Hepatocyte (in vitro differentiated cells): ENCODE measurements at regions not wholly inside any gene's neighbourhood (a gene's known extent, or its start where the extent isn't known, plus 50 kb on each side); places are given as distances from the start of the nearest gene placed in this dataset.

Experiments
- DNase-seq: peaks from one replicate; pipeline ENCODE4 v3.0.0-alpha.2; 2016; ENCODE audit warnings: low spot score
- H2AFZ ChIP-seq: fragments of 200-600 bp; sonication (generic); 2 replicates; pipeline ENCODE4 v1.6.0; 2016; ENCODE audit warnings: antibody characterized with exemption, mild to moderate bottlenecking
- H3K27ac ChIP-seq: fragments of 200-600 bp; sonication (generic); 2 replicates; pipeline ENCODE4 v1.5.1; 2016; ENCODE audit warnings: mild to moderate bottlenecking
- H3K27me3 ChIP-seq: fragments of 200-600 bp; sonication (generic); 2 replicates; pipeline ENCODE4 v1.6.1; 2016
- H3K36me3 ChIP-seq: fragments of 200-600 bp; sonication (generic); replicated peaks from 2 replicates; pipeline ENCODE4 v1.5.1; 2016; ENCODE audit warnings: low read depth; ENCODE audit not compliant: insufficient read depth
- H3K4me1 ChIP-seq: fragments of 200-600 bp; sonication (generic); 2 replicates; pipeline ENCODE4 v1.5.1; 2016; ENCODE audit warnings: mild to moderate bottlenecking, moderate library complexity; ENCODE audit not compliant: insufficient read depth
- H3K4me2 ChIP-seq: fragments of 200-600 bp; sonication (generic); 2 replicates; pipeline ENCODE4 v1.6.0; 2016
- H3K4me3 ChIP-seq: fragments of 200-600 bp; sonication (generic); 2 replicates; pipeline ENCODE4 v1.5.1; 2016; ENCODE audit warnings: mild to moderate bottlenecking
- H3K79me2 ChIP-seq: fragments of 200-600 bp; sonication (generic); 2 replicates; pipeline ENCODE4 v1.6.0; 2017; ENCODE audit warnings: mild to moderate bottlenecking
- H3K9me2 ChIP-seq: fragments of 200-600 bp; sonication (generic); replicated peaks from 2 replicates; pipeline ENCODE4 v1.6.0; 2017; ENCODE audit warnings: mild to moderate bottlenecking; ENCODE audit not compliant: insufficient read depth
- H3K9me3 ChIP-seq: fragments of 200-600 bp; sonication (generic); 2 replicates; pipeline ENCODE4 v1.5.1; 2016; ENCODE audit warnings: low read depth, mild to moderate bottlenecking
- H4K20me1 ChIP-seq: fragments of 200-600 bp; sonication (generic); 2 replicates; pipeline ENCODE4 v1.6.0; 2016; ENCODE audit warnings: mild to moderate bottlenecking; ENCODE audit not compliant: insufficient read depth, poor library complexity, severe bottlenecking
- EZH2 ChIP-seq: fragments of 200-600 bp; sonication (generic); IDR thresholded peaks from 2 replicates; pipeline ENCODE4 v1.6.1; 2016; ENCODE audit warnings: antibody characterized with exemption, mild to moderate bottlenecking, borderline replicate concordance
- EZH2phosphoT487 ChIP-seq: fragments of 200-600 bp; sonication (generic); IDR thresholded peaks from one replicate; pipeline ENCODE4 v1.6.1; 2018; ENCODE audit warnings: antibody characterized with exemption, mild to moderate bottlenecking, low read depth, moderate library complexity; ENCODE audit not compliant: unreplicated experiment, severe bottlenecking
- WGBS: methylation state at CpG from one replicate; pipeline ENCODE4 v1.1.6; 2016; ENCODE audit warnings: low lambda C conversion rate; ENCODE audit errors: missing lambda C conversion rate; 5-methylcytosine and 5-hydroxymethylcytosine counted together
- TF ChIP-seq, protein P1 (sequence below): fragments of 200-600 bp; sonication (generic); IDR thresholded peaks from 2 replicates; pipeline ENCODE4 v1.5.1; 2016; ENCODE audit warnings: antibody characterized with exemption, mild to moderate bottlenecking; ENCODE audit not compliant: poor library complexity

- WGBS: 74% methylated on average over 2 of the region's 2 CpGs
- DNase-seq: no peak
- Histone ChIP-seq H3K4me1 (no peaks in the 10 kb centered on the region), H3K4me3 (no peak overlapping the region), H3K9me2 (no peaks in the 10 kb centered on the region), H4K20me1 (no peaks in the 10 kb centered on the region), H3K9me3 (no peaks in the 10 kb centered on the region), H3K27me3 (no peaks in the 10 kb centered on the region), H3K79me2 (no peaks in the 10 kb centered on the region), H3K36me3 (no peaks in the 10 kb centered on the region), H3K4me2 (no peak overlapping the region), H3K27ac (no peak overlapping the region), H2AFZ (no peak overlapping the region)
- TF ChIP-seq EZH2phosphoT487: no peak
- TF ChIP-seq, protein P1, sequence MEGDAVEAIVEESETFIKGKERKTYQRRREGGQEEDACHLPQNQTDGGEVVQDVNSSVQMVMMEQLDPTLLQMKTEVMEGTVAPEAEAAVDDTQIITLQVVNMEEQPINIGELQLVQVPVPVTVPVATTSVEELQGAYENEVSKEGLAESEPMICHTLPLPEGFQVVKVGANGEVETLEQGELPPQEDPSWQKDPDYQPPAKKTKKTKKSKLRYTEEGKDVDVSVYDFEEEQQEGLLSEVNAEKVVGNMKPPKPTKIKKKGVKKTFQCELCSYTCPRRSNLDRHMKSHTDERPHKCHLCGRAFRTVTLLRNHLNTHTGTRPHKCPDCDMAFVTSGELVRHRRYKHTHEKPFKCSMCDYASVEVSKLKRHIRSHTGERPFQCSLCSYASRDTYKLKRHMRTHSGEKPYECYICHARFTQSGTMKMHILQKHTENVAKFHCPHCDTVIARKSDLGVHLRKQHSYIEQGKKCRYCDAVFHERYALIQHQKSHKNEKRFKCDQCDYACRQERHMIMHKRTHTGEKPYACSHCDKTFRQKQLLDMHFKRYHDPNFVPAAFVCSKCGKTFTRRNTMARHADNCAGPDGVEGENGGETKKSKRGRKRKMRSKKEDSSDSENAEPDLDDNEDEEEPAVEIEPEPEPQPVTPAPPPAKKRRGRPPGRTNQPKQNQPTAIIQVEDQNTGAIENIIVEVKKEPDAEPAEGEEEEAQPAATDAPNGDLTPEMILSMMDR: no peak
- no peak for TF ChIP-seq EZH2
Measured at GRCh38 chr2:116585669-116586327, 1228.7 kb upstream of the DDX18 start.

DNA sequence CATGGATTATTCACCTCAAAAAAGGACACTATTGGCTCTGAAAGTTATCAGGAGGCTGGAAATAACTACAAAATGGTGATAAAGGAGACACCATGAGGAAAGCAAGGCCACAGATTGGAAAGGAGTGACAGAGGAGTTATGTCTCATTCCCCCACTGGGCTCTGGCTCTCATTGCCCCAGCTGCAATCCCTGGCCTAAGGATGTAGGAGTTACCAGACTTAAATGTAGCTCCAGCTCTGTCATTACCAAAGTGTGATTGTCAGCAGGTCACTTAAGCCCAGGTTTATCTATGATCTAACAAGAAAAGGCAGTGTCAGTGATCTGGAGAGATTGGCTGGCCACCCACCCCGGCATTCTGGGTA lies 1228.2 kb upstream of the DDX18 start:
- no peaks in the 10 kb centered on the region for H3K36me3 ChIP-seq
- no peak overlapping the region for H3K27ac ChIP-seq
- no peak overlapping the region for H3K4me2 ChIP-seq
- H3K4me3 ChIP-seq: no peak overlapping the region
- H3K9me2 ChIP-seq: no peaks in the 10 kb centered on the region
- no peaks in the 10 kb centered on the region for H4K20me1 ChIP-seq
- H3K27me3 ChIP-seq: no peaks in the 10 kb centered on the region
- no peak for DNase-seq
- no peaks in the 10 kb centered on the region for H3K9me3 ChIP-seq
- WGBS: 63% methylated on average over 1 of the region's 1 CpG
- TF ChIP-seq, protein P1: no peak
- TF ChIP-seq EZH2 (no peak), EZH2phosphoT487 (no peak)
- no peaks in the 10 kb centered on the region for H3K79me2 ChIP-seq
- no peak overlapping the region for H2AFZ ChIP-seq
- H3K4me1 ChIP-seq: no peaks in the 10 kb centered on the region
